K562 (cell line): ENCODE measurements at regions not wholly inside any gene's neighbourhood (a gene's known extent, or its start where the extent isn't known, plus 50 kb on each side); places are given as distances from the start of the nearest gene placed in this dataset.

ENCODE experiments used
- ASH1L ChIP-seq: fragments of 450-650 bp; IDR thresholded peaks from 2 replicates; pipeline ENCODE4 v1.6.1; 2018; ENCODE audit warnings: borderline replicate concordance, mild to moderate bottlenecking, low read depth; ENCODE audit not compliant: partially characterized antibody
- MLLT1 ChIP-seq, 2 experiments: fragments of 450-650 bp; IDR thresholded peaks; 2 replicates each; pipeline ENCODE4 v1.6.1; 2016
- RAD21 ChIP-seq, 2 experiments: fragments of 250-450 bp in 1 of 2; fragments of 450-650 bp in 1 of 2; sonication (Bioruptor Pico) in 1 of 2; formaldehyde crosslinking in 1 of 2; IDR thresholded peaks in 1 of 2; conservative IDR thresholded peaks in 1 of 2; 2 replicates each; pipeline versions ENCODE4 v1.4.0 to v1.8.0; 2020 to 2022; ENCODE audit warnings: mild to moderate bottlenecking in 2 of 2, moderate library complexity in 1 of 2
- TAF7 ChIP-seq: fragments of 450-650 bp; IDR thresholded peaks from 2 replicates; pipeline ENCODE4 v1.6.1; 2016; ENCODE audit warnings: missing genetic modification characterization, missing compliant biosample characterization
- U2AF1 ChIP-seq: fragments of 200-400 bp; formaldehyde crosslinking; optimal IDR thresholded peaks from 2 replicates; pipeline ENCODE3; 2017; ENCODE audit warnings: mild to moderate bottlenecking, low read depth, low read length, moderate library complexity
- ZBTB9 ChIP-seq: fragments of 450-650 bp; formaldehyde crosslinking; IDR thresholded peaks from 2 replicates; pipeline ENCODE4 v1.4.0; 2020; ENCODE audit warnings: mild to moderate bottlenecking, moderate library complexity
- ZNF12 ChIP-seq: sonication (generic); formaldehyde crosslinking; IDR thresholded peaks from 2 replicates; pipeline ENCODE4 v1.4.0; 2020; ENCODE audit warnings: mild to moderate bottlenecking, missing genetic modification reagents
- ZNF239 ChIP-seq: fragments of 250-450 bp; sonication (Bioruptor Pico); IDR thresholded peaks from 2 replicates; pipeline ENCODE4 v1.4.0; 2020; ENCODE audit warnings: mild to moderate bottlenecking
- ZNF707 ChIP-seq: fragments of 250-450 bp; sonication (Bioruptor Pico); conservative IDR thresholded peaks from 2 replicates; pipeline ENCODE4 v1.8.0; 2022; ENCODE audit warnings: inconsistent platforms, mild to moderate bottlenecking, moderate library complexity

GRCh38 chrX:80282535-80282934, 137.7 kb upstream of the TENT5D start (continued):
- no peak for TF ChIP-seq ZBTB9 (CRISPR knock-in tag)
- TF ChIP-seq TAF7: no peak
- no peak for TF ChIP-seq MLLT1 (IDR thresholded peaks at IDR 0.05)
- no peak for TF ChIP-seq ASH1L
- TF ChIP-seq RAD21 (CRISPR knock-in tag; conservative IDR thresholded peaks at IDR 0.05 in 1 of 2, IDR thresholded peaks at IDR 0.05 in 1 of 2): peak in 1 of 2 experiments; percentile 41; a peak in 3 of 4 replicates
- no peak for TF ChIP-seq ZNF707 (CRISPR knock-in tag)
- TF ChIP-seq ZNF12 (CRISPR knock-in tag): no peak
- no peak for TF ChIP-seq U2AF1
- TF ChIP-seq ZNF239 (CRISPR knock-in tag): no peak
- TF ChIP-seq, all 486 proteins: peak for 3
